ENCODE measurements at regions not wholly inside any gene's neighbourhood (a gene's known extent, or its start where the extent isn't known, plus 50 kb on each side); places are given as distances from the start of the nearest gene placed in this dataset.

GRCh38 chr5:171581781-171582180 lies 162.3 kb downstream of the FGF18 start:
- TF ChIP-seq POLR2AphosphoS5 (IDR thresholded peaks at IDR 0.05; ENCODE audit: low read depth, low read length) = no peak
- TF ChIP-seq CTCF (IDR thresholded peaks at IDR 0.05) = no peak
- TF ChIP-seq REST (IDR thresholded peaks at IDR 0.05; ENCODE audit: insufficient read depth in 1 of 2, low read depth in 2 of 2, low read length in 1 of 2) = no peak

Data from Panc1 (cell line).